ENCODE measurements at regions not wholly inside any gene's neighbourhood (a gene's known extent, or its start where the extent isn't known, plus 50 kb on each side); places are given as distances from the start of the nearest gene placed in this dataset.

GRCh38 chr7:53121374-53121773 lies 85.9 kb downstream of the POM121L12 start:
- TF ChIP-seq GATA2 (IDR thresholded peaks at IDR 0.05; ENCODE audit: low read depth, low read length) (no peak), GATA3 (IDR thresholded peaks at IDR 0.05; ENCODE audit: low read depth, low read length) (no peak)

All from SH-SY5Y (cell line).